Right hindlimb (tissue), 1 donor: ENCODE measurements at regions not wholly inside any gene's neighbourhood (a gene's known extent, or its start where the extent isn't known, plus 50 kb on each side); places are given as distances from the start of the nearest gene placed in this dataset.
A peak's percentile ranks its signal among the peaks of the same experiment; 100 is the strongest.

Experiments used
- DNase-seq: peaks from one replicate; pipeline ENCODE4 v3.0.0-alpha.2; 2018

DNA sequence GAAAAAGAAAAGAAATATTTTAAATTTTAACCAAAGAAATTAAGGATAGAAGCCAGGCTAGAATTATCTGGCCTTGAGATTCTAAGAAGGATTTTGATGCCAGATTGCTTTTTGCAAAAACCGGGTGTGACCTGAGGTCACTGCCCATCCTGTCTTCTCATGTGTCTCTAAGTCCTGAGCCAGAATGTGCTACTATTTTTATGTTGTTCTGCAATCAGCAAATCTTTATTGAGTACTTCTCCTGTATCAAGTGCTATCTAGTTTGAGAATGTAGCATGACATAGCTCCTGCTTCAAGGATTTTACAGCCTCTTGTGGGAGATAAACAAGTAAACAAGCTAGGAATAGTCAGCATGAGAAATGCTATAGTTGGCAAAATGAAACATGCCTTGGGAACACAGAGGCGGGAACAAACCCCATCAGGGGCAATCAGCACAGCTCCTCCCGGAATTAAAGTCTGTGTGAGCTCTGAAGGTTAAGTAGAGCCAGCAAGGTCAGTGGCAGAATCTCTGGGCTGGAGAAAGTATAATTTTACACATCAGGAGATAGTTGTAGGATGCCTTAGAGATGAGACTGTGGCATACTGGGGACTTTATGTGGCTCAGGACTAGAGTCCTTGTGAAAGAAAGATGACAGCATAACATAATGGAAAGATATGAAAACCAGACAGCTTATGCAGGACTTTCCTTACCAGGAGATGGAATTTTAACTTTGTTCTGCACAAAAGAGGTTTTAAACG is 899.5 kb upstream of the SLC10A2 start:
- DNase-seq: no peak

GRCh38 chr13:103961784-103962183 is 895.6 kb upstream of the SLC10A2 start:
- no peak for DNase-seq

- no peak for DNase-seq
These were observed 894.9 kb upstream of the SLC10A2 start for GRCh38 chr13:103961129-103961528.

GRCh38 chr13:103960001-103960400 is 893.8 kb upstream of the SLC10A2 start:
- DNase-seq: no peak

- DNase-seq: no peak
These were observed 892.5 kb upstream of the SLC10A2 start for GRCh38 chr13:103958691-103959090.

- DNase-seq: no peak
These were observed 891.7 kb upstream of the SLC10A2 start for GRCh38 chr13:103957939-103958338.

- DNase-seq: no peak
These were observed 887.6 kb upstream of the SLC10A2 start for GRCh38 chr13:103953859-103954258.

DNA sequence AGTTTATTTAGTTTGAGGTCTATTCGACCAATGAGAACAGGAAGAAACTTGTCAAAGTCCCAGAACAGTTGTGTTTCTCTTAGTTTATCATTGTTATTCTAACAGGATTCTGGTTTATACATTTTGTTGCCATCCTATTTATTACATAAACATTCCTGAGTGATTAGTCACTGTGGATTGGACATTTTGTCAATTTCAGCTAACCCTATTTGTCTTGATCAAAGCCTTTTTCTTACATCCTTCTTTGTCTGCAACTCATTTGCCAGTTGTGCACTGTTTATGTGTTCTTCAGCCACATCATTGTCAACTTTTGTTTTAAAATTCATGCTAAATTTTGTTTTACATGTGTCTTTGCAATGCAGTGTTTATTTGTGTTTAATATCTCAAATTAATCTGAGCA is 886.0 kb upstream of the SLC10A2 start:
- no peak for DNase-seq

DNA sequence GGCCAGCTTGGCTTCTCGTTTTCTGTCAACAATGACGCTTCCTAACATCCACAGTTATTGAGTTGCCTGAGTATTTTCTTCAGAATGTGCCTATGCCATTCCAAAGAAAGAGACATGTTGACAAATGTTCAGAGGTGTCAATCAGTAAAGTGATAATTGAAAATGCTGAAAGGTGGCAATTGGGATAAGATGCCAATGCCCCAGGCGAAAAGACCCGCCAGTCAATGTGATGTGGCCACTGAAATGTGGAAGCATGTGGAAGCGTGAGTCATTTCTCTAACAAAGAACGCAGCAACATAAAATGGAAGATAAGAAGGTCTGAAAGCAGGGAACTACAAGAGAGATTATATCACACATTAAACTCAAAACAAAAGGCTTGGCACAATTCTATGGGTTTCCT is 882.2 kb upstream of the SLC10A2 start:
- DNase-seq: no peak

GRCh38 chr13:103945836-103946235 is 879.6 kb upstream of the SLC10A2 start:
- DNase-seq: no peak

- DNase-seq: no peak
These were observed 875.4 kb upstream of the SLC10A2 start for GRCh38 chr13:103941506-103942140.

- no peak for DNase-seq
These were observed 868.9 kb upstream of the SLC10A2 start for GRCh38 chr13:103935117-103935516.

DNA sequence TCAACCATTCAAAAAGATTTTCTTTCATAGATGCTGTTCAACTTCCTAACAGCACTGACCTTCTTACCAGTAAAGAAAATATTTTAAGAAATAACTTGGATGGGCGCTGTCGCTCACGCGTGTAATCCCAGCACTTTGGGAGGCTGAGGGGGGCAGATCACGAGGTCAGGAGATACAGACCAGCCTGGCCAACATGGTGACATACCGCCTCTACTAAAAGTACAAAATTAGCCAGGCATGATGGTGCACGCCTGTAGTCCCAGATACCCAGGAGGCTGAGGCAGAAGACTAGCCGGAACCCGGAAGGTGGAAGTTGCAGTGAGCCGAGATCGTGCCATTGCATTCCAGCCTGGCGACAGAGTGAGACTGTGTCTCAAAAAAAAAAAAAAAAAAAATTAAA is 865.7 kb upstream of the SLC10A2 start:
- no peak for DNase-seq

DNA sequence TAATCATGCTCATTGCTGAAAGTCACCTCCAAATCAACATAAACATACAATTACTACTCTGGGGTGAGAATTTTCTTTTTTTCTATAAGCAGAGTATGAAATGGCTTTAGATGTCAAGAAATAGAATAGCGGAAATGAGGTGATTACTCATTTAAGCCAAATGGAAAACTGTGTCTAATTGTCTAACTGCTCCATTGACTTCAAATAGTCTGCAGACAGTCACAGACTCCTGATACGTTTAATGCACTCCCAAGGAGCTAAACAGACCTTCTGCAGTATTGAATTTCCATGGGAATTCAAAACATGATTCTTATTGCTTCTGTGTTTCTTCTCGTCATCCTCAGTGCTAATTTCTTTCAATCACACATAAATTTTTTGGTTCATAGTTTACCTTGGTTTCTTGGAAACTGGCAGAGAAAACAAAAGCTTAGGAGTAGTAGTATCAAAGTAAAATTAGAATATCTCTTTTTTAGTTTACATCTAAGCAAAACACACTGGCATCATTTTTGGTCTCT is 865.2 kb upstream of the SLC10A2 start:
- no peak for DNase-seq

GRCh38 chr13:103926118-103926517 is 859.9 kb upstream of the SLC10A2 start:
- DNase-seq: no peak

- DNase-seq: no peak
These were observed 842.7 kb upstream of the SLC10A2 start for GRCh38 chr13:103908911-103909310.

DNA sequence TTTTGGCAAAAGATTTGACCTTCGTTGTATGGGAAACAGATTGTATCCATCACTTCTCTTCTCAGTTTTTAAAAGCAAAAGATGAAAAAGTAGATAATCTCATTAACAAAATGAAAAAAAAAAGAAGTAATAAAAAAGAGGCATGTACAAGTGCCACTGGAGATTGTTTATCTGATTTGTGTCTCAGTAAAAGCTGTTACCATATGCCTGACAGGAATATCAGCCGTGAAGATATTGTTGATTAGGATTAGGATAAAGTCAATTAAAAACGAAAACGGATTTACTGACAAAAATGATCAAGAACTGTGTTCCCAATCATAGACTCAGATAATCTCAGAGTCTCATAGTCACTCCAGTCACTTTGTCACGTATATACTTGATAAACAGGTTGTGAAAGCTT is 842.1 kb upstream of the SLC10A2 start:
- no peak for DNase-seq

DNA sequence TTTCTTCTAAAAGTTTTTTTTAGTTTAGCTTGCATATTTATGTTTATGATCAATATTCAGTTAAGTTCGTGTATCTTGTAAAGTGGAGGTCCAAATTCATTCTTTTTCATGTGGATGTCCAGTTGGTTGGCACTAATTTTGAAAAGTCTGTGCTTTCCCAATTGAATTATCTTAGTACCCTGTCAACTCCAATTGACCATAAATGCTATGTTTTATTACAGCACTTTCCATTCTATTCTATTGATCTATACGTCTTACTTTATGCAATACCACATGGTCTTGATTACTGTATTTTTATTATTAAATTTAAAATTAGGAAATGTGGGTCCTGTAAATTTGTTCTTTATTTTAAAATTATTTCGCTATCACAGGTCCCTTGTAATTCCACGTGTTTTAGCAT is 837.6 kb upstream of the SLC10A2 start:
- no peak for DNase-seq

DNA sequence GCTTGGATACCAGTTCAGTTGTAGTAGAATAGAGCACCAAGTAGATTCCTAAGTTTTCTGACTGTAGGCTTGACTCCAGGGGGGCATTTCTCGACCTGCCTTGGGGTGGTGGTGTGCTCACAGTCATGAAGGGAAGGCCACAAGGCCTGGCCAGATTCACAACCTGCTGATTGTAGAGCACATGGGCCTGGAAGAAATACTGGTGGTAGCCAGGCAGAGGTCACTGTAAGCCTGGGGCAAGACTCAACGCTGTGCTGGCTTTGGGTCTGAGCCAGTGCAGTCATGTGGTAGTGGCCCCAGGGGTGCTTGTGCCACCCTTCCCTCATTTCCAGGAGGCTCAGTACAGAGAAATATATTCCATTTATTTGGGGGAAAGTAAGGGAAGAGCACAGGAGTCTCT is 832.3 kb upstream of the SLC10A2 start:
- no peak for DNase-seq

DNA sequence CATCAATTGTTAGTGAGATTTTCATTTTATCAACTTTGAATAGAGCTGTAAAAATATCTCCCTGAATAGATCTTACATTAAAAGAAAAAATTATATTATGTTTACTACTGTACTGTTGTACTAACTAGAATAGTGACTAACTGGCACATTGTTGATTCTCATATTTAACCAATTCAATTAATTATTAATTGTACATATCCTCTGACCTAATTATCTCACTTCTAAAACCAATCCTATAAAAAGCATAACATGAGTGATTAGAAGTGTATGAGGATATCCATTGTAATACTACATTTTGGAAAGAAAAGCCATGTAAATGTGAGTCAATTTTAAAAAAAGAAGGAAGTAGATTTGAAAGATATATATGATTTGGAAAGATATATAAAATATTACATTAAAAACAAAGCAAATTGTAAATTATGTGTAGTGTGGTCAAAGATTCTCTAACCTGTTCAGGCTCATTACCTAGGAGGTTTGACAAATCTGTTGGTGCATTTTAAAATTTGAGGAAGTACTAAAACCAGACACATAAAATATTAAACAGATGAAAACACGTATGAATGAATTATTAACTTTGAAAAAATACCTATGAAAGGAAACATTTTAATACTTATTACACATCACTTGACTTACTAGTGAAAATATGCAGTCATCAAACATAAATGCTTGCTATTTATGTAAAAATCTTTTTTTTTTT is 829.8 kb upstream of the SLC10A2 start:
- no peak for DNase-seq

- DNase-seq: no peak
These were observed 828.4 kb upstream of the SLC10A2 start for GRCh38 chr13:103894626-103895025.

- no peak for DNase-seq
These were observed 818.0 kb upstream of the SLC10A2 start for GRCh38 chr13:103884101-103884723.

DNA sequence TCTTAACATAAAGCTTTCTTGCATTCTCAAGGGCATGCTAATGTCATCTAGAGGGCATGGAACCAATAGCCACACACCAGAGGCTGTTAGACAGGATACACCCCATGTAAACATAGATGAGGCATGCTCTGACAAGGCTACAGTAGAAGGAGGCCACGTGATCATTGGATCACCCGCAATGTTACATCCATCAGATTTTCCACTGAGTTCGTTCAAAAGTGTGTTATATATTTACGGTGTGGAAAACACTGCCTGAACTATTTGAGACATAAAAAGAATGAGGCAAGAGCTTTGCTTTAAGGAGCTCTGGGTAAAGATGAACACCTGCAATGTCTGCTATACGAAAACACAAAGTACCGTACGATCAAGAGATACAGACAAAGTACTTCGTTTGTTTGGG is 817.5 kb upstream of the SLC10A2 start:
- peak; percentile 28 for DNase-seq
